NT2/D1 (cell line): ENCODE measurements at regions not wholly inside any gene's neighbourhood (a gene's known extent, or its start where the extent isn't known, plus 50 kb on each side); places are given as distances from the start of the nearest gene placed in this dataset.

Experiments used
- DNase-seq: peaks from one replicate; pipeline ENCODE4 v3.0.0-alpha.2; 2011; ENCODE audit warnings: low read depth, low spot score
- H3K27me3 ChIP-seq: 2 replicates; pipeline ENCODE4 v1.6.0; 2011; ENCODE audit warnings: mild to moderate bottlenecking; ENCODE audit not compliant: insufficient read length, insufficient read depth
- H3K36me3 ChIP-seq: 2 replicates; pipeline ENCODE4 v1.6.1; 2011; ENCODE audit warnings: mild to moderate bottlenecking, low read length, mixed read lengths; ENCODE audit not compliant: insufficient read depth, insufficient read length
- H3K4me1 ChIP-seq: 2 replicates; pipeline ENCODE4 v1.5.1; 2011; ENCODE audit not compliant: insufficient read depth, insufficient read length
- H3K4me3 ChIP-seq: 2 replicates; pipeline ENCODE4 v1.5.1; 2011; ENCODE audit warnings: low read depth; ENCODE audit not compliant: insufficient read length
- H3K9ac ChIP-seq: 2 replicates; pipeline ENCODE4 v1.6.0; 2011; ENCODE audit warnings: low read depth; ENCODE audit not compliant: insufficient read length
- H3K9me3 ChIP-seq: 2 replicates; pipeline ENCODE4 v1.5.1; 2011; ENCODE audit warnings: mild to moderate bottlenecking, low read length; ENCODE audit not compliant: insufficient read depth
- SUZ12 ChIP-seq: IDR thresholded peaks from 2 replicates; pipeline ENCODE4 v1.6.1; 2011; ENCODE audit not compliant: insufficient read length, insufficient read depth; ENCODE audit errors: extremely low read depth
- YY1 ChIP-seq: IDR thresholded peaks from 2 replicates; pipeline ENCODE4 v1.6.1; 2011; ENCODE audit not compliant: insufficient read length, insufficient read depth
- ZNF274 ChIP-seq: IDR thresholded peaks from 2 replicates; pipeline ENCODE4 v1.6.1; 2011; ENCODE audit warnings: mild to moderate bottlenecking, low read depth, low read length

GRCh38 chr5:175785681-175786080 lies 85.7 kb upstream of the CPLX2 start:
- no peaks in the 10 kb centered on the region for H3K9me3 ChIP-seq
- H3K27me3 ChIP-seq, result no peaks in the 10 kb centered on the region
- no peaks in the 10 kb centered on the region for H3K36me3 ChIP-seq
- TF ChIP-seq YY1, result no peak
- no peak for TF ChIP-seq SUZ12
- no peak for TF ChIP-seq ZNF274
- no peak overlapping the region for H3K9ac ChIP-seq
- no peak overlapping the region for H3K4me3 ChIP-seq
- H3K4me1 ChIP-seq, result no peaks in the 10 kb centered on the region
- no peak for DNase-seq

GRCh38 chr5:175788155-175788787 lies 83.1 kb upstream of the CPLX2 start:
- H3K4me1 ChIP-seq, result no peaks in the 10 kb centered on the region
- TF ChIP-seq SUZ12, result no peak
- no peak for TF ChIP-seq YY1
- H3K9me3 ChIP-seq, result no peaks in the 10 kb centered on the region
- no peak for DNase-seq
- H3K27me3 ChIP-seq, result peaks cover under 1% of the 10 kb centered on the region
- H3K36me3 ChIP-seq, result no peaks in the 10 kb centered on the region
- H3K4me3 ChIP-seq, result no peak overlapping the region
- no peak overlapping the region for H3K9ac ChIP-seq

GRCh38 chr5:175789670-175790069 lies 81.7 kb upstream of the CPLX2 start:
- Histone ChIP-seq H3K36me3 (no peaks in the 10 kb centered on the region), H3K9me3 (no peaks in the 10 kb centered on the region), H3K4me1 (no peaks in the 10 kb centered on the region), H3K27me3 (peaks cover 14% of the 10 kb centered on the region), H3K4me3 (no peak overlapping the region), H3K9ac (no peak overlapping the region)
- no peak for TF ChIP-seq ZNF274
- DNase-seq, result no peak

DNA sequence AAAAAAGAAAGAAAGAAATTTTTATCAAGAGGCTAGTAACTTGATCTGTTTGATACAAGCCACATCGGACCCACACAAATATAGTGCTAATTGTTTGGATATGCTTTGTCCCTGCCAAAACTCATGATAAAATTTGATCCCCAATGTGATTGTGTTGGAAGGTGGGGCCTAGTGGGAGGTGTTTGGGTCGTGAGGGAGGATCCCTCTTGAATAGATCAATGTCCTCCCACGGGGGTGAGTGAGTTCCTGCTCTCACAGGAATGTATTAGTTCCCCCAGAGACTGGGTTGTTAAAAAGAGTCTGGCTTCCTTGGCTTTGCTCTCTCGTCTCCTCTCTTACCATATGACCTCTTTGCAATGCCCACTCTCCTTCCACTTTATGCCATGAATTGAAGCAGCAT lies 80.6 kb upstream of the CPLX2 start:
- Histone ChIP-seq H3K36me3 (no peaks in the 10 kb centered on the region), H3K4me1 (no peaks in the 10 kb centered on the region), H3K9me3 (no peaks in the 10 kb centered on the region), H3K9ac (no peak overlapping the region), H3K27me3 (peaks cover 24% of the 10 kb centered on the region), H3K4me3 (no peak overlapping the region)
- no peak for TF ChIP-seq YY1
- TF ChIP-seq ZNF274, result no peak
- no peak for TF ChIP-seq SUZ12
- no peak for DNase-seq

- TF ChIP-seq YY1 (no peak), ZNF274 (no peak), SUZ12 (no peak)
Observed at GRCh38 chr5:175795959-175796358, 75.4 kb upstream of the CPLX2 start.

DNA sequence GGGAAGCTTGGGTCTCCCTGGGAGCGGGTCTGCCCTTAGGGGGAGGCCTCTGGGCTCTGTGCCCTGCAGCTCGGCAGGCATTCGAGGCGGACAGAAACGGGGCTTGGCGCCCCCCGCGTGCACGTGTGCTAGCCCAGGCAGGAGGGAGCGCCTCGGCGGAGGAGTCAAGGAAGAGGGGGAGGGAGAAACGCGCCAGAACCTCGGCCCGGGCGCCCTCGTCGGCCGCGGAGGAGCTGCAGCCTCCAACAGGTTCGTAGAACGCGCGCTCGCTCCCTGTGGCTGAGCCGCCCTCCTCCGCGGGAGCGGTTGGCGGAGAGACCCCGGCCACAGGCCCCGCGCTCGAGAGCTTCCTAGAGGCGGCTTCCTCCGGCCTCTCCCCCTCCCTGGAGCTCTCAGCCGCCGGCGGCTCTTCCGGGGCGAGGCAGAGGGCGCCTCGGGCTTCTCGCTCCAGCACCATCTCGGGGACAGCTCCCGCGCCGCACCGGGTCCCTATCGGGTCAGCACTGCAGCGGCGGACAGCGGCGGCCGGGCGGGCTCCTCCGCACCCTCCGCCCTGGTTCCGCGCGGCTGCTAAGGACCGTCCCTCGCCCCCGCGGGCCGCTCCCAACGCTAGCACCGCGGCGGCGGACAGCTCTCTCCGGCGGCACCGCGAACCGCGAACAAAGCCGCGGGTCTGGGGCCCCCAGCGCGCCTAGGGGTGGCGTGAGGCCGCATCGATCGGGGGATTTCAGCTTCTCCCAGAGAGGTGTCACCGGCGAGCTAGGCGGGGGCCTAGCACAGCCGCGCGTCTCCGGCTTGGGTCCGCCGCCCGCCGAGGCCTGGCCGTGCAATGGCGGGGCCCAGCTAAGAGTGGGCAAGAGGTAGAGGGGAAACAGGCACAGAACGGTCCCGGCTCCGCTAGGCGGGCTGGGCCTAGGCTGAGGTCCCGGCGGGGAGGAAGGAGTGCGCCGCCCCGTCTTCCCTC lies 74.6 kb upstream of the CPLX2 start:
- Histone ChIP-seq H3K9me3 (no peaks in the 10 kb centered on the region), H3K36me3 (no peaks in the 10 kb centered on the region), H3K27me3 (peaks cover 34% of the 10 kb centered on the region), H3K4me3 (peak overlapping the region; percentile 28), H3K4me1 (peaks cover 3% of the 10 kb centered on the region), H3K9ac (peak overlapping the region; percentile 32)
- peak; percentile 77 for DNase-seq
- TF ChIP-seq SUZ12 (no peak), YY1 (no peak), ZNF274 (no peak)

More at GRCh38 chr5:175795959-175796358, 75.4 kb upstream of the CPLX2 start:
- Histone ChIP-seq H3K9ac (no peak overlapping the region), H3K4me3 (peak overlapping the region; percentile 15), H3K27me3 (peaks cover 34% of the 10 kb centered on the region), H3K36me3 (no peaks in the 10 kb centered on the region), H3K9me3 (no peaks in the 10 kb centered on the region), H3K4me1 (peaks cover 1% of the 10 kb centered on the region)
- no peak for DNase-seq

DNA sequence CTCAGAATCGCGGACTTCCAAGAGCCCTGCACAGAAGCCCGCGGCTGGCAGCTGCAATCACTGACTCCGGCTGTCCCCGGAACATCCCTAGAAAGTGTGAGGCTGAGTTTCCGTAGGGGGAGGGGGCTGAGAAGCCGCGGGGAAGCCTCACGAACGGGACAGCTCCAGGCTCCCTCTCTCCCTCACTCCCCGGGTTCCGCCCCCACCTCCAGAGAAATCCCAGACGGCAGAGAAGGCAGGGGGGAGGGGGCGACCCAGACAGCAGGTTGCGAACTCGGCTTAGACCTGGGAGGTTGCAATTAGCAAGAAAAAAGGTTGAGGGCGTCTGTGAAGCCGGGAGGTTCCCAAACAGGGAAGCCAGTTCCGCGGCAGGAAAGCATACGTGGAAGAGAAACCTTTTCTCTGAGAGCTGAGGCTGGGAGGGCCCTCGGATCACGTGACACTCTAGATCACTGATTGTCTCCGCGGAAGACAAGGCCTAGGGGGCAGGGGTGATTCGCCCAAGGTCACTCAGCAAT lies 73.8 kb upstream of the CPLX2 start:
- peak overlapping the region; percentile 28 for H3K4me3 ChIP-seq
- H3K36me3 ChIP-seq, result no peaks in the 10 kb centered on the region
- TF ChIP-seq YY1, result no peak
- no peak for TF ChIP-seq ZNF274
- TF ChIP-seq SUZ12, result no peak
- no peaks in the 10 kb centered on the region for H3K9me3 ChIP-seq
- DNase-seq, result peak; percentile 68
- peak overlapping the region; percentile 32 for H3K9ac ChIP-seq
- H3K4me1 ChIP-seq, result peaks cover 3% of the 10 kb centered on the region
- peaks cover 34% of the 10 kb centered on the region for H3K27me3 ChIP-seq
